ENCODE measurements at regions not wholly inside any gene's neighbourhood (a gene's known extent, or its start where the extent isn't known, plus 50 kb on each side); places are given as distances from the start of the nearest gene placed in this dataset.
"Not testable (repeated sequence)": the region's sequence is repeated elsewhere in the genome, so short reads cannot be mapped to it uniquely, and the experiment has no call there.

DNA sequence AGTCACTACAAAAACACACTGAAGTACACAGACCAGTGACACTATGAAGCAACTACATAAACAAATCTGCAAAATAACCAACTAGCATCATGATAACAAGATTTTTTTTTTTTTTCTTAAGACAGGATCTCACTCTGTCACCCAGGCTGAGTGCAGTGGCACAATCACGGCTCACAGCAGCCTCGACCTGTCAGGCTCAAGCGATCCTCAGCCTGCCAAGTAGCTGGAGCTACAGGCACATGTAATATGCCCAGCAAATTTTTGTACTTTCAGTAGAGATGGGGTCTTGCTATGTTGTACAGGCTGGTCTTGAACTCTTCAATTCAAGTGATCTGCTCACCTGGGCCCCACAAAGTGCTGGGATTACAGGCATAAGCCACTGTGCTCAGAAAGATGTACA is 140.5 kb downstream of the GOLGA6L6 start:
- not testable (repeated sequence) for H3K4me3 ChIP-seq (ENCODE audit: low read depth in 1 of 2, low read length in 2 of 2); H3K27ac ChIP-seq (ENCODE audit: low read length); H3K4me2 ChIP-seq (ENCODE audit: insufficient read depth, low read length); H3K36me3 ChIP-seq (ENCODE audit: insufficient read depth, low read length); H3K27me3 ChIP-seq (ENCODE audit: insufficient read depth, low read length, poor library complexity); H3K4me1 ChIP-seq (ENCODE audit: insufficient read depth, low read length); H3K9ac ChIP-seq (ENCODE audit: low read depth, low read length); H4K20me1 ChIP-seq (ENCODE audit: insufficient read depth, low read length); ATAC-seq (ENCODE audit: insufficient read depth, low read depth); H3K79me2 ChIP-seq (ENCODE audit: insufficient read depth, low read length); H2AFZ ChIP-seq (ENCODE audit: low read depth, low read length); DNase-seq; H3K9me3 ChIP-seq (ENCODE audit: insufficient read depth, low read length, severe bottlenecking)

DNA sequence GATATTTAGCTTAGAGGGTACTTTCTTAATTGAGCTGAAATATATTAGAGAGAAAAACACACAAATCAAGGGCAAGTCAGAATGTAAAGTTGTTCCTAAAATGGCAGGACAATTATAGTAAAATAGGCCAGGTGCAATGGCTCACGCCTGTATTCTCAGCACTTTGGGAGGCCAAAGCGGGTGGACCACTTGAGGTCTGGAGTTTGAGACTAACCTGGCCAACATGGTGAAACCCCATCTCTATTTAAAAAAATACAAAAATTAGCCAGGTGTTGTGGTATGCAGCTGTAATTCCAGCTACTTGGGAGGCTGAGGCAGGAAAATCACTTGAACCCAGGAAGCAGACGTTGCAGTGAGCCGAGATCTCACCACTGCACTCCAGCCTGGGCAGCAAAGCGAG is 142.9 kb downstream of the GOLGA6L6 start:
- not testable (repeated sequence) for H3K36me3 ChIP-seq (ENCODE audit: insufficient read depth, low read length); H2AFZ ChIP-seq (ENCODE audit: low read depth, low read length); H3K4me3 ChIP-seq (ENCODE audit: low read depth in 1 of 2, low read length in 2 of 2); H3K27ac ChIP-seq (ENCODE audit: low read length); H3K9me3 ChIP-seq (ENCODE audit: insufficient read depth, low read length, severe bottlenecking); H3K9ac ChIP-seq (ENCODE audit: low read depth, low read length); ATAC-seq (ENCODE audit: insufficient read depth, low read depth); H3K79me2 ChIP-seq (ENCODE audit: insufficient read depth, low read length); H3K4me1 ChIP-seq (ENCODE audit: insufficient read depth, low read length); H4K20me1 ChIP-seq (ENCODE audit: insufficient read depth, low read length); H3K4me2 ChIP-seq (ENCODE audit: insufficient read depth, low read length); DNase-seq; H3K27me3 ChIP-seq (ENCODE audit: insufficient read depth, low read length, poor library complexity)

DNA sequence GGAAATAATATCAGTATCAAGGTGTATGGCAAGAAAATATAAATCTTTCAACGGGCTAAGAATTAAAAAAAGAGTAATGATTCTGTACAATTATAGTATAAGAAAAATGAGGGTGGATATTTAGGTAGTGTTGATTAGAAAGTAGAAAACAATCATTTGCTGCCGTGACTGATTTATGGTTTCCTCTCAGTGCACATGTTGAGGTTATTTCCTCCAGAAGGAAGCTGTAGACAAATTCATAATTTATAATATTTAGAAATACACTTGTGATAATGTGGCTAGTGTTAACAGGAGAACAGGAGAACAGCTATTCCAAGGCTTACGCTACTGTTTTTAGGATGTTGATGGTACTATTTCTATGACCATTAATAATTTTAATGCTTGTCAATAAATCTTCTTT is 153.4 kb downstream of the GOLGA6L6 start:
- not testable (repeated sequence) for H3K9me3 ChIP-seq (ENCODE audit: insufficient read depth, low read length, severe bottlenecking); H3K36me3 ChIP-seq (ENCODE audit: insufficient read depth, low read length); H3K4me3 ChIP-seq (ENCODE audit: low read depth in 1 of 2, low read length in 2 of 2); H2AFZ ChIP-seq (ENCODE audit: low read depth, low read length); H3K4me1 ChIP-seq (ENCODE audit: insufficient read depth, low read length); H4K20me1 ChIP-seq (ENCODE audit: insufficient read depth, low read length); H3K27ac ChIP-seq (ENCODE audit: low read length); H3K79me2 ChIP-seq (ENCODE audit: insufficient read depth, low read length); H3K4me2 ChIP-seq (ENCODE audit: insufficient read depth, low read length); ATAC-seq (ENCODE audit: insufficient read depth, low read depth); H3K9ac ChIP-seq (ENCODE audit: low read depth, low read length); DNase-seq; H3K27me3 ChIP-seq (ENCODE audit: insufficient read depth, low read length, poor library complexity)

- no peak overlapping the region for H3K4me3 ChIP-seq (ENCODE audit: low read depth in 1 of 2, low read length in 2 of 2)
- no peaks in the 10 kb centered on the region for H4K20me1 ChIP-seq (ENCODE audit: insufficient read depth, low read length)
- H3K4me2 ChIP-seq (ENCODE audit: insufficient read depth, low read length) = no peak overlapping the region
- DNase-seq (no peak), ATAC-seq (ENCODE audit: insufficient read depth, low read depth) (no peak)
- H3K27ac ChIP-seq (ENCODE audit: low read length) = no peak overlapping the region
- no peaks in the 10 kb centered on the region for H3K4me1 ChIP-seq (ENCODE audit: insufficient read depth, low read length)
- no peak overlapping the region for H2AFZ ChIP-seq (ENCODE audit: low read depth, low read length)
- no peaks in the 10 kb centered on the region for H3K9me3 ChIP-seq (ENCODE audit: insufficient read depth, low read length, severe bottlenecking)
- TF ChIP-seq EZH2 (IDR thresholded peaks at IDR 0.05; ENCODE audit: borderline replicate concordance, low read depth, low read length, severe bottlenecking) (no peak), CTCF (IDR thresholded peaks at IDR 0.05; ENCODE audit: borderline replicate concordance, extremely low read depth, low read length, poor library complexity, severe bottlenecking) (no peak)
- no peak overlapping the region for H3K9ac ChIP-seq (ENCODE audit: low read depth, low read length)
- no peaks in the 10 kb centered on the region for H3K36me3 ChIP-seq (ENCODE audit: insufficient read depth, low read length)
- H3K79me2 ChIP-seq (ENCODE audit: insufficient read depth, low read length) = no peaks in the 10 kb centered on the region
- H3K27me3 ChIP-seq (ENCODE audit: insufficient read depth, low read length, poor library complexity) = no peaks in the 10 kb centered on the region
Measured at GRCh38 chr15:20386198-20386597, 155.4 kb downstream of the GOLGA6L6 start.

DNA sequence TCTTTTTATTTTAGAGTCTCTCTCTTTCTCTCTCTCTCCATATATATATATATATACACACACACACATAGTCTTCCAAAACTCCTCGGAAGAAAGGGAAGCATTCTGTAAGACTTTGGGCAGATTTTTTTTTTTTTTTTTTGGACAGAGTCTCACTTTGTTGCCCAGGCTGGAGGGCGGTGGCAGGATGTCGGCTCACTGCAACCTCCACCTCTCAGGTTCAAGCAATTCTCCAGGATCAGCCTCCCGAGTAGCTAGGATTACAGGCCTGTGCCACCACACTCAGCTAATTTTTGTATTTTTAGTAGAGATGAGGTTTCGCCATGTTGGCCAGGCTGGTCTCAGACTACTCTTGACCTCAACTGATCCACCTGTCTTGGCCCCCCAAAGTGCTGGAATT is 161.4 kb downstream of the GOLGA6L6 start:
- H3K36me3 ChIP-seq (ENCODE audit: insufficient read depth, low read length); H3K27me3 ChIP-seq (ENCODE audit: insufficient read depth, low read length, poor library complexity); H3K79me2 ChIP-seq (ENCODE audit: insufficient read depth, low read length); H3K4me3 ChIP-seq (ENCODE audit: low read depth in 1 of 2, low read length in 2 of 2); H4K20me1 ChIP-seq (ENCODE audit: insufficient read depth, low read length); H2AFZ ChIP-seq (ENCODE audit: low read depth, low read length); H3K9ac ChIP-seq (ENCODE audit: low read depth, low read length); H3K4me1 ChIP-seq (ENCODE audit: insufficient read depth, low read length); H3K9me3 ChIP-seq (ENCODE audit: insufficient read depth, low read length, severe bottlenecking); ATAC-seq (ENCODE audit: insufficient read depth, low read depth); H3K27ac ChIP-seq (ENCODE audit: low read length); H3K4me2 ChIP-seq (ENCODE audit: insufficient read depth, low read length); DNase-seq: not testable (repeated sequence)

Data from DND-41 (cell line).